Fibroblast of the aortic adventitia (primary cell): ENCODE measurements at regions not wholly inside any gene's neighbourhood (a gene's known extent, or its start where the extent isn't known, plus 50 kb on each side); places are given as distances from the start of the nearest gene placed in this dataset.

Source experiments
- DNase-seq: peaks from one replicate; pipeline ENCODE4 v3.0.0-alpha.2; 2010; ENCODE audit warnings: low read depth
- H3K4me3 ChIP-seq: 2 replicates; pipeline ENCODE4 v1.5.1; 2011; ENCODE audit warnings: low read depth, mild to moderate bottlenecking, control low read depth, low read length, moderate library complexity
- TF ChIP-seq, protein P1 (sequence below): IDR thresholded peaks from 2 replicates; pipeline ENCODE4 v1.5.1; 2011; ENCODE audit warnings: mild to moderate bottlenecking, low read length, control low read depth, inconsistent platforms; ENCODE audit not compliant: insufficient read depth

DNA sequence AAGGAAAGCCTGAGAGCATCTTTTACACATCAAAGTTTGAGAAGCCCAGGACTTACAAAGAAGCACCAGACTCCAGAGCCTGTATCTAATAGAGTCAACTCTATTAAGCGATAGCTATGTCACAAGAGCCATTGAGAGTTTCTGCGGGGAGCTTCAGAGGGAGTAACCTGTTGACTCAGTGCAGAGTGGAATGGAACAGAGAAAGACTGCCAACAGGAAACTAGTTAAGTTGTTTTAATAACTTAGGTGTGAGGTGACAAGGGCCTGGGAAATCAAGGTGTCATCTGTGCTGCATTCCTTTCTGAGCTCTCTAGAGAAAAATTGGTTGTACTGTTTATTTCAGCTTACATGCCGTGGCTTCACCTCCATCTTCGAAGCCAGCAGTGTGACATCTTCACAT is 513.8 kb upstream of the POU3F3 start:
- DNase-seq: no peak
- TF ChIP-seq, protein P1, sequence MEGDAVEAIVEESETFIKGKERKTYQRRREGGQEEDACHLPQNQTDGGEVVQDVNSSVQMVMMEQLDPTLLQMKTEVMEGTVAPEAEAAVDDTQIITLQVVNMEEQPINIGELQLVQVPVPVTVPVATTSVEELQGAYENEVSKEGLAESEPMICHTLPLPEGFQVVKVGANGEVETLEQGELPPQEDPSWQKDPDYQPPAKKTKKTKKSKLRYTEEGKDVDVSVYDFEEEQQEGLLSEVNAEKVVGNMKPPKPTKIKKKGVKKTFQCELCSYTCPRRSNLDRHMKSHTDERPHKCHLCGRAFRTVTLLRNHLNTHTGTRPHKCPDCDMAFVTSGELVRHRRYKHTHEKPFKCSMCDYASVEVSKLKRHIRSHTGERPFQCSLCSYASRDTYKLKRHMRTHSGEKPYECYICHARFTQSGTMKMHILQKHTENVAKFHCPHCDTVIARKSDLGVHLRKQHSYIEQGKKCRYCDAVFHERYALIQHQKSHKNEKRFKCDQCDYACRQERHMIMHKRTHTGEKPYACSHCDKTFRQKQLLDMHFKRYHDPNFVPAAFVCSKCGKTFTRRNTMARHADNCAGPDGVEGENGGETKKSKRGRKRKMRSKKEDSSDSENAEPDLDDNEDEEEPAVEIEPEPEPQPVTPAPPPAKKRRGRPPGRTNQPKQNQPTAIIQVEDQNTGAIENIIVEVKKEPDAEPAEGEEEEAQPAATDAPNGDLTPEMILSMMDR: no peak

GRCh38 chr2:104340879-104341828 is 512.8 kb upstream of the POU3F3 start:
- TF ChIP-seq, protein P1: no peak
- DNase-seq: no peak
- no peak overlapping the region for H3K4me3 ChIP-seq

More for the DNA sequence above, 513.8 kb upstream of the POU3F3 start:
- no peak overlapping the region for H3K4me3 ChIP-seq

- TF ChIP-seq, protein P1: no peak
- no peak for DNase-seq
- no peak overlapping the region for H3K4me3 ChIP-seq
Measured at GRCh38 chr2:104344306-104344705, 509.6 kb upstream of the POU3F3 start.

DNA sequence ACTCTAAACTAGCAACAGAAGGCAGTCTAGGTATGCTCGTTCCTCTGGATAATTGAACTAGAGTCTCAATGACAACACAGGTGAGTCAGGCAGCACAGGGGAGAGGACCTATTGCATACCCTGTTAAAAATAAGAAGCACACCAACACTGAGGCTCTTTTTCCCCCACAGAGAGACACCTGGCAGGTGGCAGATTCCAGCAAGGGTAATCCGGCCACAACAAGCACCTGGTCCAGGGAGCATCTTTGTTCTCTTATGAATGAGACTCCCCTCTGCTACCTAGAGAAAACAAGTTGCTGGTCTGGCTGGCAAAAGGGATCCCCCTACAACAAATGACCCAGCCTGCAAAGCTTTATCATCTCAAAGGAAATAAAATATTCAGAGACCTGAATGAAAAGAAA is 508.9 kb upstream of the POU3F3 start:
- DNase-seq: no peak
- TF ChIP-seq, protein P1: no peak
- no peak overlapping the region for H3K4me3 ChIP-seq

- DNase-seq: no peak
- TF ChIP-seq, protein P1: no peak
- H3K4me3 ChIP-seq: no peak overlapping the region
Measured at GRCh38 chr2:104358122-104358521, 495.8 kb upstream of the POU3F3 start.

GRCh38 chr2:104361414-104361813 is 492.5 kb upstream of the POU3F3 start:
- TF ChIP-seq, protein P1: no peak
- H3K4me3 ChIP-seq: no peak overlapping the region
- DNase-seq: no peak
